ENCODE measurements at regions not wholly inside any gene's neighbourhood (a gene's known extent, or its start where the extent isn't known, plus 50 kb on each side); places are given as distances from the start of the nearest gene placed in this dataset.

GRCh38 chr3:94619643-94620042 is 556.8 kb downstream of the NSUN3 start:
- TF ChIP-seq, protein P1, sequence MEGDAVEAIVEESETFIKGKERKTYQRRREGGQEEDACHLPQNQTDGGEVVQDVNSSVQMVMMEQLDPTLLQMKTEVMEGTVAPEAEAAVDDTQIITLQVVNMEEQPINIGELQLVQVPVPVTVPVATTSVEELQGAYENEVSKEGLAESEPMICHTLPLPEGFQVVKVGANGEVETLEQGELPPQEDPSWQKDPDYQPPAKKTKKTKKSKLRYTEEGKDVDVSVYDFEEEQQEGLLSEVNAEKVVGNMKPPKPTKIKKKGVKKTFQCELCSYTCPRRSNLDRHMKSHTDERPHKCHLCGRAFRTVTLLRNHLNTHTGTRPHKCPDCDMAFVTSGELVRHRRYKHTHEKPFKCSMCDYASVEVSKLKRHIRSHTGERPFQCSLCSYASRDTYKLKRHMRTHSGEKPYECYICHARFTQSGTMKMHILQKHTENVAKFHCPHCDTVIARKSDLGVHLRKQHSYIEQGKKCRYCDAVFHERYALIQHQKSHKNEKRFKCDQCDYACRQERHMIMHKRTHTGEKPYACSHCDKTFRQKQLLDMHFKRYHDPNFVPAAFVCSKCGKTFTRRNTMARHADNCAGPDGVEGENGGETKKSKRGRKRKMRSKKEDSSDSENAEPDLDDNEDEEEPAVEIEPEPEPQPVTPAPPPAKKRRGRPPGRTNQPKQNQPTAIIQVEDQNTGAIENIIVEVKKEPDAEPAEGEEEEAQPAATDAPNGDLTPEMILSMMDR (IDR thresholded peaks at IDR 0.05) = no peak
- no peak for TF ChIP-seq POLR2A (IDR thresholded peaks at IDR 0.05)
